ENCODE measurements at regions not wholly inside any gene's neighbourhood (a gene's known extent, or its start where the extent isn't known, plus 50 kb on each side); places are given as distances from the start of the nearest gene placed in this dataset.

DNA sequence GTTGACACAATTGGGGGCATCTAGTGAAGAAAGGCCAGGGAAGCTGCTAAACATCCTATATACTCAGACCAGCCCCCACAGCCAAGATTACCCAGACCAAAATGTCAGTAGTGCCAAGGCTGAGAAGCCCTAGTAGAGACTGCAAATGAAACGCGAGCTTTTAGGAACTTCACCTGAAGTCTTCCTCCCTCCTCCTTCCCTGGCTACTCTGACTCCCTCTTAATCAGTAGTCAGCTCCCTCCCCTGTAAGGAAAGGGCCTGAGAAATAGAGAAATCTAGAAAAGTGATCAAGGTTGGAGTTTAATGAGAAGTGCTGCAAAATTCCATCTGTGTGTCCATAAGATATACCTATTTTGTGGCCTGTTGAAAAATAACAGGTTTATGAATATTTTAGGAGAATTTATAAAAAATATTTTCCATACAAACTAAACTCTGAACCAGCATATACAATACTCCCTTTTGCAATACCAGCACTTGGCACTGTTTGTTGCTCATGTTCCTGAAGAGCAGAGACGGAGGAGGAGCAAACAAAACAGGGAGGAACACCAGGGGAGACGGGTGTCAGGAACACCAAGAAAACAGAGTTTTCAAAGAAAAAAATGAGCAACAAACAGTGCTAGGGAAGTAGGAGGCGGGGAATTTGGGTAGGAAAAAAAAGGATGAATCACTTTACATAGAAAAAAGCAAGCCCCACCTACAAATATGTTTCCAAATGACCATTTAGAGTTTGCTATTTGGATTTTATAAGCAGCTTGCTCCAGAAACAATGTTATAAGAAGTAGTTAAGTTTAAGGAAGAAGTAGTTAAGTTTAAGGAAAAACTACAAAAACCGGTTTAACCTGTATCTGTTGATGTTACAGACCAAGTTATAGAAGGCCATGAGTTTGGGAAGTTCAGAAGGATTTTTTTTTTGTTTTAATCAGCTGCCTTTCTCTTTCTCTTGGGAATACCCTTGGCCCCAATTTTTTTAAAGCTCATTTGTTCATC lies 282.1 kb upstream of the GRIP1 start:
- Histone ChIP-seq H3K4me3 (ENCODE audit: low read depth, low read length) (no peak overlapping the region), H3K4me1 (ENCODE audit: control insufficient read depth, insufficient read depth, low read length) (no peaks in the 10 kb centered on the region), H3K27ac (ENCODE audit: extremely low read depth, low read depth, low read length) (no peak overlapping the region), H3K9me3 (ENCODE audit: control insufficient read depth, insufficient read depth, low read depth, low read length) (no peaks in the 10 kb centered on the region), H3K36me3 (ENCODE audit: control insufficient read depth in 2 of 2, insufficient read depth in 1 of 2, low read length in 2 of 2) (no peaks in the 10 kb centered on the region)
- ChIA-PET CTCF (no interaction called here), POLR2A (no interaction called here)
- no peak for TF ChIP-seq ZNF830 (tag by site-specific recombination; IDR thresholded peaks at IDR 0.05; ENCODE audit: low read depth)
- TF ChIP-seq ZNF433 (tag by site-specific recombination; IDR thresholded peaks at IDR 0.05; ENCODE audit: low read depth) = no peak
- TF ChIP-seq ZFHX2 (tag by site-specific recombination; conservative IDR thresholded peaks at IDR 0.05) = no peak
- no peak for TF ChIP-seq KLF7 (tag by site-specific recombination; IDR thresholded peaks at IDR 0.05; ENCODE audit: borderline replicate concordance)
- no peak for TF ChIP-seq SP3 (tag by site-specific recombination; IDR thresholded peaks at IDR 0.05)
- TF ChIP-seq ZNF133 (tag by site-specific recombination; IDR thresholded peaks at IDR 0.05) = no peak
- TF ChIP-seq TCF7L2 (IDR thresholded peaks at IDR 0.05; ENCODE audit: borderline replicate concordance, low read depth, low read length) = no peak
- TF ChIP-seq PRDM1 (tag by site-specific recombination; IDR thresholded peaks at IDR 0.05) = no peak
- TF ChIP-seq ZBTB44 (tag by site-specific recombination; IDR thresholded peaks at IDR 0.05) = no peak

GRCh38 chr12:66962290-66962689 lies 283.4 kb upstream of the GRIP1 start:
- ChIA-PET POLR2A (no interaction called here), CTCF (no interaction called here)
- Histone ChIP-seq H3K4me1 (ENCODE audit: control insufficient read depth, insufficient read depth, low read length) (0 out of 2 replicates have a peak, but pooled peaks cover 2% of the 10 kb centered on the region), H3K36me3 (ENCODE audit: control insufficient read depth in 2 of 2, insufficient read depth in 1 of 2, low read length in 2 of 2) (no peaks in the 10 kb centered on the region), H3K27ac (ENCODE audit: extremely low read depth, low read depth, low read length) (no peak overlapping the region), H3K4me3 (ENCODE audit: low read depth, low read length) (no peak overlapping the region), H3K9me3 (ENCODE audit: control insufficient read depth, insufficient read depth, low read depth, low read length) (no peaks in the 10 kb centered on the region)
- TF ChIP-seq ZNF473 (tag by site-specific recombination; IDR thresholded peaks at IDR 0.05) (no peak), ZNF155 (tag by site-specific recombination; IDR thresholded peaks at IDR 0.05) (no peak), TCF7L2 (IDR thresholded peaks at IDR 0.05; ENCODE audit: borderline replicate concordance, low read depth, low read length) (no peak), GFI1B (tag by site-specific recombination; IDR thresholded peaks at IDR 0.05) (no peak), KLF7 (tag by site-specific recombination; IDR thresholded peaks at IDR 0.05; ENCODE audit: borderline replicate concordance) (no peak), ZNF112 (tag by site-specific recombination; IDR thresholded peaks at IDR 0.05) (no peak), ZNF521 (tag by site-specific recombination; IDR thresholded peaks at IDR 0.05) (no peak), ZNF24 (tag by site-specific recombination; IDR thresholded peaks at IDR 0.05) (no peak)
- TF ChIP-seq, protein P1, sequence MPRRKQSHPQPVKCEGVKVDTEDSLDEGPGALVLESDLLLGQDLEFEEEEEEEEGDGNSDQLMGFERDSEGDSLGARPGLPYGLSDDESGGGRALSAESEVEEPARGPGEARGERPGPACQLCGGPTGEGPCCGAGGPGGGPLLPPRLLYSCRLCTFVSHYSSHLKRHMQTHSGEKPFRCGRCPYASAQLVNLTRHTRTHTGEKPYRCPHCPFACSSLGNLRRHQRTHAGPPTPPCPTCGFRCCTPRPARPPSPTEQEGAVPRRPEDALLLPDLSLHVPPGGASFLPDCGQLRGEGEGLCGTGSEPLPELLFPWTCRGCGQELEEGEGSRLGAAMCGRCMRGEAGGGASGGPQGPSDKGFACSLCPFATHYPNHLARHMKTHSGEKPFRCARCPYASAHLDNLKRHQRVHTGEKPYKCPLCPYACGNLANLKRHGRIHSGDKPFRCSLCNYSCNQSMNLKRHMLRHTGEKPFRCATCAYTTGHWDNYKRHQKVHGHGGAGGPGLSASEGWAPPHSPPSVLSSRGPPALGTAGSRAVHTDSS (tag by site-specific recombination; IDR thresholded peaks at IDR 0.05) = no peak

DNA sequence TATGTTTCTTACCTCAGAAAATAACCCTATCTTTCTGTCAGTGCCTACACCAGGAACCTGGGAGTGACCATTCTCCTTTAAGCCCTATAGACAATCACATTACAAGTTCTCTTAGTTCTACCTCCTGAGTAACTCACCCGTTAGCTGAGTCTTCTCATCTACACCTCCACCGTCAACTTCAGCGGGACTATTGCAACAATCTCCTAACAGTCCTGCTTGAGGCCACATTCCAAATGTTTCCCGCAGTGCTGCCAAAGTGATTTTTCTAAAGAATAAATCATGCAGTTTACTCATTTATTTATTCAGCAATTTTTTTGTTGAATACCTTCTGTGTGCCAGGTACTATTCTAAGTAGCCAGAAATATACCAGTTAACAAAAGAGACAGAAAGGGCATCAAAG lies 285.0 kb upstream of the GRIP1 start:
- ChIA-PET CTCF (interaction anchor here (0.9 kb wide), 1 partner anchor 65 kb away, joined by 3 read pairs; no protein-coding TSS in a partner anchor), POLR2A (no interaction called here)
- H3K4me3 ChIP-seq (ENCODE audit: low read depth, low read length) = no peak overlapping the region
- H3K9me3 ChIP-seq (ENCODE audit: control insufficient read depth, insufficient read depth, low read depth, low read length) = no peaks in the 10 kb centered on the region
- H3K4me1 ChIP-seq (ENCODE audit: control insufficient read depth, insufficient read depth, low read length) = 0 out of 2 replicates have a peak, but pooled peaks cover 2% of the 10 kb centered on the region
- no peaks in the 10 kb centered on the region for H3K36me3 ChIP-seq (ENCODE audit: control insufficient read depth in 2 of 2, insufficient read depth in 1 of 2, low read length in 2 of 2)
- H3K27ac ChIP-seq (ENCODE audit: extremely low read depth, low read depth, low read length) = no peak overlapping the region
- no peak for TF ChIP-seq ZFP37 (tag by site-specific recombination; IDR thresholded peaks at IDR 0.05)
- TF ChIP-seq, protein P2, sequence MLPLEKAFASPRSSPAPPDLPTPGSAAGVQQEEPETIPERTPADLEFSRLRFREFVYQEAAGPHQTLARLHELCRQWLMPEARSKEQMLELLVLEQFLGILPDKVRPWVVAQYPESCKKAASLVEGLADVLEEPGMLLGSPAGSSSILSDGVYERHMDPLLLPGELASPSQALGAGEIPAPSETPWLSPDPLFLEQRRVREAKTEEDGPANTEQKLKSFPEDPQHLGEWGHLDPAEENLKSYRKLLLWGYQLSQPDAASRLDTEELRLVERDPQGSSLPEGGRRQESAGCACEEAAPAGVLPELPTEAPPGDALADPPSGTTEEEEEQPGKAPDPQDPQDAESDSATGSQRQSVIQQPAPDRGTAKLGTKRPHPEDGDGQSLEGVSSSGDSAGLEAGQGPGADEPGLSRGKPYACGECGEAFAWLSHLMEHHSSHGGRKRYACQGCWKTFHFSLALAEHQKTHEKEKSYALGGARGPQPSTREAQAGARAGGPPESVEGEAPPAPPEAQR (tag by site-specific recombination; IDR thresholded peaks at IDR 0.05) = no peak
- no peak for TF ChIP-seq ZBTB44 (tag by site-specific recombination; IDR thresholded peaks at IDR 0.05)
- TF ChIP-seq ZNF155 (tag by site-specific recombination; IDR thresholded peaks at IDR 0.05) = no peak
- TF ChIP-seq, protein P3, sequence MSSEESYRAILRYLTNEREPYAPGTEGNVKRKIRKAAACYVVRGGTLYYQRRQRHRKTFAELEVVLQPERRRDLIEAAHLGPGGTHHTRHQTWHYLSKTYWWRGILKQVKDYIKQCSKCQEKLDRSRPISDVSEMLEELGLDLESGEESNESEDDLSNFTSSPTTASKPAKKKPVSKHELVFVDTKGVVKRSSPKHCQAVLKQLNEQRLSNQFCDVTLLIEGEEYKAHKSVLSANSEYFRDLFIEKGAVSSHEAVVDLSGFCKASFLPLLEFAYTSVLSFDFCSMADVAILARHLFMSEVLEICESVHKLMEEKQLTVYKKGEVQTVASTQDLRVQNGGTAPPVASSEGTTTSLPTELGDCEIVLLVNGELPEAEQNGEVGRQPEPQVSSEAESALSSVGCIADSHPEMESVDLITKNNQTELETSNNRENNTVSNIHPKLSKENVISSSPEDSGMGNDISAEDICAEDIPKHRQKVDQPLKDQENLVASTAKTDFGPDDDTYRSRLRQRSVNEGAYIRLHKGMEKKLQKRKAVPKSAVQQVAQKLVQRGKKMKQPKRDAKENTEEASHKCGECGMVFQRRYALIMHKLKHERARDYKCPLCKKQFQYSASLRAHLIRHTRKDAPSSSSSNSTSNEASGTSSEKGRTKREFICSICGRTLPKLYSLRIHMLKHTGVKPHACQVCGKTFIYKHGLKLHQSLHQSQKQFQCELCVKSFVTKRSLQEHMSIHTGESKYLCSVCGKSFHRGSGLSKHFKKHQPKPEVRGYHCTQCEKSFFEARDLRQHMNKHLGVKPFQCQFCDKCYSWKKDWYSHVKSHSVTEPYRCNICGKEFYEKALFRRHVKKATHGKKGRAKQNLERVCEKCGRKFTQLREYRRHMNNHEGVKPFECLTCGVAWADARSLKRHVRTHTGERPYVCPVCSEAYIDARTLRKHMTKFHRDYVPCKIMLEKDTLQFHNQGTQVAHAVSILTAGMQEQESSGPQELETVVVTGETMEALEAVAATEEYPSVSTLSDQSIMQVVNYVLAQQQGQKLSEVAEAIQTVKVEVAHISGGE (tag by site-specific recombination; conservative IDR thresholded peaks at IDR 0.05; ENCODE audit: low read depth) = no peak
